PFSK-1 (cell line): ENCODE measurements at regions not wholly inside any gene's neighbourhood (a gene's known extent, or its start where the extent isn't known, plus 50 kb on each side); places are given as distances from the start of the nearest gene placed in this dataset.

ENCODE experiments used
- FOXP2 ChIP-seq: optimal IDR thresholded peaks from 2 replicates; pipeline ENCODE3; 2011; ENCODE audit warnings: borderline replicate concordance, control low read depth, inconsistent platforms; ENCODE audit not compliant: insufficient read depth; ENCODE audit errors: extremely low read length, extremely low read depth
- POLR2AphosphoS5 ChIP-seq: IDR thresholded peaks from 2 replicates; pipeline ENCODE4 v1.6.1; 2012; ENCODE audit warnings: low read depth, mild to moderate bottlenecking, control low read depth, low read length, moderate library complexity
- REST ChIP-seq, 2 experiments: IDR thresholded peaks; 2 replicates each; pipeline versions ENCODE4 v1.6.1 to v1.8.0; 2011 to 2012; ENCODE audit warnings: low read depth in 2 of 2, low read length in 2 of 2, control low read depth in 1 of 2, inconsistent platforms in 1 of 2, mild to moderate bottlenecking in 1 of 2, moderate library complexity in 1 of 2; ENCODE audit not compliant: insufficient read depth in 1 of 2
- SIN3A ChIP-seq: IDR thresholded peaks from 2 replicates; pipeline ENCODE4 v1.6.1; 2012; ENCODE audit warnings: mild to moderate bottlenecking, low read length, moderate library complexity, borderline replicate concordance; ENCODE audit not compliant: insufficient read depth
- TAF1 ChIP-seq: IDR thresholded peaks from 2 replicates; pipeline ENCODE4 v1.6.1; 2012; ENCODE audit warnings: low read length, control low read depth, borderline replicate concordance; ENCODE audit not compliant: insufficient read depth

GRCh38 chr2:3046170-3046865, 331.3 kb downstream of the EIPR1 start:
- TF ChIP-seq TAF1, result no peak
- no peak for TF ChIP-seq FOXP2
- no peak for TF ChIP-seq POLR2AphosphoS5
- no peak for TF ChIP-seq REST (IDR thresholded peaks at IDR 0.05; ENCODE audit: insufficient read depth in 1 of 2, low read depth in 2 of 2, low read length in 2 of 2)
- no peak for TF ChIP-seq SIN3A

- TF ChIP-seq SIN3A (no peak), REST (IDR thresholded peaks at IDR 0.05; ENCODE audit: insufficient read depth in 1 of 2, low read depth in 2 of 2, low read length in 2 of 2) (no peak), POLR2AphosphoS5 (no peak), FOXP2 (no peak), TAF1 (no peak)
These were observed 332.2 kb downstream of the EIPR1 start for GRCh38 chr2:3045318-3045921.

GRCh38 chr2:3044587-3045317, 332.9 kb downstream of the EIPR1 start:
- TF ChIP-seq POLR2AphosphoS5, result no peak
- no peak for TF ChIP-seq REST (IDR thresholded peaks at IDR 0.05; ENCODE audit: insufficient read depth in 1 of 2, low read depth in 2 of 2, low read length in 2 of 2)
- no peak for TF ChIP-seq TAF1
- no peak for TF ChIP-seq FOXP2
- TF ChIP-seq SIN3A, result no peak

- TF ChIP-seq POLR2AphosphoS5, result no peak
- TF ChIP-seq SIN3A, result no peak
- no peak for TF ChIP-seq TAF1
- TF ChIP-seq REST (IDR thresholded peaks at IDR 0.05; ENCODE audit: insufficient read depth in 1 of 2, low read depth in 2 of 2, low read length in 2 of 2), result no peak
- TF ChIP-seq FOXP2, result no peak
These were observed 333.9 kb downstream of the EIPR1 start for GRCh38 chr2:3043726-3044125.
